DMS79 (cell line): ENCODE measurements at regions not wholly inside any gene's neighbourhood (a gene's known extent, or its start where the extent isn't known, plus 50 kb on each side); places are given as distances from the start of the nearest gene placed in this dataset.
"Not testable (repeated sequence)": the region's sequence is repeated elsewhere in the genome, so short reads cannot be mapped to it uniquely, and the experiment has no call there.

ENCODE experiments used
- DNase-seq: peaks from one replicate; lab custom pipeline; 2025; lab: John Stamatoyannopoulos, UW

- DNase-seq, result no peak
These were observed 269.1 kb downstream of the MED10 start for GRCh38 chr5:6108981-6109825.

GRCh38 chr5:6108540-6108848 is 269.9 kb downstream of the MED10 start:
- DNase-seq, result no peak

GRCh38 chr5:6107675-6108539 is 270.4 kb downstream of the MED10 start:
- DNase-seq, result no peak

- DNase-seq, result no peak
These were observed 271.6 kb downstream of the MED10 start for GRCh38 chr5:6106756-6107155.

- DNase-seq, result no peak
These were observed 273.0 kb downstream of the MED10 start for GRCh38 chr5:6105320-6105719.

- no peak for DNase-seq
These were observed 282.2 kb downstream of the MED10 start for GRCh38 chr5:6096101-6096500.

GRCh38 chr5:6094180-6094579 is 284.2 kb downstream of the MED10 start:
- DNase-seq, result not testable (repeated sequence)

- no peak for DNase-seq
These were observed 287.5 kb downstream of the MED10 start for GRCh38 chr5:6090838-6091237.

- no peak for DNase-seq
These were observed 288.2 kb downstream of the MED10 start for GRCh38 chr5:6090079-6090654.

GRCh38 chr5:6088706-6089105 is 289.6 kb downstream of the MED10 start:
- no peak for DNase-seq

- no peak for DNase-seq
These were observed 290.8 kb downstream of the MED10 start for GRCh38 chr5:6087576-6087975.

GRCh38 chr5:6086871-6087270 is 291.5 kb downstream of the MED10 start:
- no peak for DNase-seq

- DNase-seq, result no peak
These were observed 292.9 kb downstream of the MED10 start for GRCh38 chr5:6085341-6085860.

- DNase-seq, result no peak
These were observed 293.5 kb downstream of the MED10 start for GRCh38 chr5:6084836-6085235.

GRCh38 chr5:6084376-6084775 is 294.0 kb downstream of the MED10 start:
- no peak for DNase-seq

- no peak for DNase-seq
These were observed 294.9 kb downstream of the MED10 start for GRCh38 chr5:6083311-6083978.

GRCh38 chr5:6082685-6083084 is 295.7 kb downstream of the MED10 start:
- DNase-seq, result no peak

GRCh38 chr5:6081727-6082210 is 296.6 kb downstream of the MED10 start:
- DNase-seq, result no peak

GRCh38 chr5:6080930-6081726 is 297.2 kb downstream of the MED10 start:
- no peak for DNase-seq

GRCh38 chr5:6080436-6080835 is 297.9 kb downstream of the MED10 start:
- DNase-seq, result no peak

- no peak for DNase-seq
These were observed 299.5 kb downstream of the MED10 start for GRCh38 chr5:6078881-6079280.
